NT2/D1 (cell line): ENCODE measurements at regions not wholly inside any gene's neighbourhood (a gene's known extent, or its start where the extent isn't known, plus 50 kb on each side); places are given as distances from the start of the nearest gene placed in this dataset.

Source experiments
- SUZ12 ChIP-seq: IDR thresholded peaks from 2 replicates; pipeline ENCODE4 v1.6.1; 2011; ENCODE audit not compliant: insufficient read length, insufficient read depth; ENCODE audit errors: extremely low read depth
- ZNF274 ChIP-seq: IDR thresholded peaks from 2 replicates; pipeline ENCODE4 v1.6.1; 2011; ENCODE audit warnings: mild to moderate bottlenecking, low read depth, low read length

DNA sequence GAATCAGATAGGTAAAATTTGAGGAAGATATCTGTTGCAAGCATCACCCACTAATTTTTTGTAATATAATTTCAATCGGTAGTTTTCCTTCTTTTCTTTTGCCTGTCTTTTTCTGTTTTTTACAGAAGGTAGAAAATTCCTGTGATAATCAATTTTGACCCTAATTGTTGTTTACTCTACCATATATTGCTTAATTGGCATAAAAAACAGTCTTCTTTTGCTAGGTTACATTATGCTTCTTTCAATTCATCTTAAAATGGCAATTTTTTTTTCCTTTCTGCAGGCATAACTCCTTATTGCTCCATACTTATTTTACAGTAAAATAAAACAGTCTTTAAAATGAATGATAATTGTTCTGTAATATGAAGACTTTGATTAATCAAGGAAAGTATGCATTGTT is 286.2 kb upstream of the LRP1B start:
- TF ChIP-seq ZNF274 (no peak), SUZ12 (no peak)
